ENCODE measurements at regions not wholly inside any gene's neighbourhood (a gene's known extent, or its start where the extent isn't known, plus 50 kb on each side); places are given as distances from the start of the nearest gene placed in this dataset.
"Not testable (repeated sequence)": the region's sequence is repeated elsewhere in the genome, so short reads cannot be mapped to it uniquely, and the experiment has no call there.

GRCh38 chr1:94672934-94673333 is 131.4 kb upstream of the F3 start:
- DNase-seq = peak; percentile 60

GRCh38 chr1:94672001-94672400 is 130.4 kb upstream of the F3 start:
- no peak for DNase-seq

GRCh38 chr1:94670273-94670672 is 128.7 kb upstream of the F3 start:
- DNase-seq = no peak

GRCh38 chr1:94669198-94669597 is 127.6 kb upstream of the F3 start:
- no peak for DNase-seq

GRCh38 chr1:94668528-94668927 is 127.0 kb upstream of the F3 start:
- DNase-seq = no peak

GRCh38 chr1:94667818-94668217 is 126.3 kb upstream of the F3 start:
- DNase-seq = no peak

GRCh38 chr1:94666797-94667196 is 125.2 kb upstream of the F3 start:
- DNase-seq = no peak

- DNase-seq = no peak
Observed at GRCh38 chr1:94661431-94661932, 119.9 kb upstream of the F3 start.

- peak; percentile 43 for DNase-seq
Observed at GRCh38 chr1:94660994-94661393, 119.4 kb upstream of the F3 start.

- no peak for DNase-seq
Observed at GRCh38 chr1:94660258-94660657, 118.7 kb upstream of the F3 start.

- not testable (repeated sequence) for DNase-seq
Observed at GRCh38 chr1:94659202-94659601, 117.6 kb upstream of the F3 start.

- peak; percentile 62 for DNase-seq
Observed at GRCh38 chr1:94658221-94658620, 116.7 kb upstream of the F3 start.

GRCh38 chr1:94657776-94658175 is 116.2 kb upstream of the F3 start:
- not testable (repeated sequence) for DNase-seq

GRCh38 chr1:94656967-94657366 is 115.4 kb upstream of the F3 start:
- DNase-seq = no peak

GRCh38 chr1:94654919-94655318 is 113.4 kb upstream of the F3 start:
- DNase-seq = no peak

GRCh38 chr1:94654459-94654858 is 112.9 kb upstream of the F3 start:
- no peak for DNase-seq

GRCh38 chr1:94654031-94654430 is 112.5 kb upstream of the F3 start:
- peak; percentile 33 for DNase-seq

GRCh38 chr1:94653454-94653853 is 111.9 kb upstream of the F3 start:
- DNase-seq = no peak

GRCh38 chr1:94651076-94651475 is 109.5 kb upstream of the F3 start:
- no peak for DNase-seq

GRCh38 chr1:94650301-94650700 is 108.7 kb upstream of the F3 start:
- DNase-seq = no peak

GRCh38 chr1:94648225-94649007 is 106.9 kb upstream of the F3 start:
- DNase-seq = peak; percentile 84

GRCh38 chr1:94646786-94647555 is 105.4 kb upstream of the F3 start:
- peak; percentile 43 for DNase-seq

GRCh38 chr1:94646141-94646643 is 104.6 kb upstream of the F3 start:
- peak; percentile 92 for DNase-seq

- DNase-seq = no peak
Observed at GRCh38 chr1:94644352-94644751, 102.8 kb upstream of the F3 start.
